Left lobe of liver (tissue), 2 donors: ENCODE measurements at regions not wholly inside any gene's neighbourhood (a gene's known extent, or its start where the extent isn't known, plus 50 kb on each side); places are given as distances from the start of the nearest gene placed in this dataset.
"Not testable (repeated sequence)": the region's sequence is repeated elsewhere in the genome, so short reads cannot be mapped to it uniquely, and the experiment has no call there.

Experiments used
- ATAC-seq: fragments of 200-7000 bp; cut with Tn5 transposase; one replicate; pipeline ENCODE4 v1.9.1; 2020; ENCODE audit warnings: mild to moderate bottlenecking, moderate library complexity
- DNase-seq: peaks from one replicate; pipeline ENCODE4 v3.0.0-alpha.2; 2020; ENCODE audit warnings: low spot score
- donor health status: DM: no; HTN: no; CAD: no; lungs with moderate emphysema.
- donor health status: DM: no; HTN: yes; CAD: no.

GRCh38 chr1:82813386-82813785 is 1012.7 kb downstream of the ADGRL2 start:
- ATAC-seq (no peak), DNase-seq (no peak)

- ATAC-seq (no peak), DNase-seq (no peak)
Measured at GRCh38 chr1:82810601-82811000, 1009.9 kb downstream of the ADGRL2 start.

- DNase-seq (no peak), ATAC-seq (no peak)
Measured at GRCh38 chr1:82807563-82807962, 1006.8 kb downstream of the ADGRL2 start.

- ATAC-seq (no peak), DNase-seq (no peak)
Measured at GRCh38 chr1:82806133-82806532, 1005.4 kb downstream of the ADGRL2 start.

- ATAC-seq (no peak), DNase-seq (no peak)
Measured at GRCh38 chr1:82801176-82801575, 1000.4 kb downstream of the ADGRL2 start.

GRCh38 chr1:82800721-82801120 is 1000.0 kb downstream of the ADGRL2 start:
- ATAC-seq (no peak), DNase-seq (no peak)

GRCh38 chr1:82799261-82799660 is 998.5 kb downstream of the ADGRL2 start:
- no peak for ATAC-seq
- no peak for DNase-seq

GRCh38 chr1:82795508-82796149 is 994.9 kb downstream of the ADGRL2 start:
- ATAC-seq: no peak
- no peak for DNase-seq

GRCh38 chr1:82792151-82792550 is 991.4 kb downstream of the ADGRL2 start:
- ATAC-seq (no peak), DNase-seq (no peak)

GRCh38 chr1:82790556-82790955 is 989.8 kb downstream of the ADGRL2 start:
- ATAC-seq (no peak), DNase-seq (no peak)

- DNase-seq (no peak), ATAC-seq (no peak)
Measured at GRCh38 chr1:82788660-82789059, 987.9 kb downstream of the ADGRL2 start.

GRCh38 chr1:82788038-82788437 is 987.3 kb downstream of the ADGRL2 start:
- no peak for DNase-seq
- ATAC-seq: no peak

- no peak for DNase-seq
- no peak for ATAC-seq
Measured at GRCh38 chr1:82786883-82787282, 986.1 kb downstream of the ADGRL2 start.

GRCh38 chr1:82785268-82785790 is 984.6 kb downstream of the ADGRL2 start:
- DNase-seq (no peak), ATAC-seq (no peak)

- DNase-seq: no peak
- ATAC-seq: peak; percentile 55
Measured at GRCh38 chr1:82783044-82783443, 982.3 kb downstream of the ADGRL2 start.

GRCh38 chr1:82782599-82782998 is 981.9 kb downstream of the ADGRL2 start:
- peak; percentile 84 for ATAC-seq
- DNase-seq: no peak

- peak; percentile 48 for ATAC-seq
- DNase-seq: no peak
Measured at GRCh38 chr1:82778612-82779011, 977.9 kb downstream of the ADGRL2 start.

- no peak for DNase-seq
- no peak for ATAC-seq
Measured at GRCh38 chr1:82777240-82777639, 976.5 kb downstream of the ADGRL2 start.

- not testable (repeated sequence) for DNase-seq, ATAC-seq
Measured at GRCh38 chr1:82776730-82777129, 976.0 kb downstream of the ADGRL2 start.

- ATAC-seq (no peak), DNase-seq (no peak)
Measured at GRCh38 chr1:82775406-82776000, 974.8 kb downstream of the ADGRL2 start.

GRCh38 chr1:82762829-82763532 is 962.2 kb downstream of the ADGRL2 start:
- ATAC-seq (peak; percentile 50), DNase-seq (no peak)

GRCh38 chr1:82759035-82759434 is 958.3 kb downstream of the ADGRL2 start:
- no peak for DNase-seq
- ATAC-seq: no peak
